Stimulated activated CD4-positive, alpha-beta T cell treated with anti-CD3 and anti-CD28 coated beads, Interleukin-12 subunit alpha, Interleukin-12 subunit beta, amount 100 ng/mL, for 4 hours (primary cell): ENCODE measurements at regions not wholly inside any gene's neighbourhood (a gene's known extent, or its start where the extent isn't known, plus 50 kb on each side); places are given as distances from the start of the nearest gene placed in this dataset.
"Not testable (repeated sequence)": the region's sequence is repeated elsewhere in the genome, so short reads cannot be mapped to it uniquely, and the experiment has no call there.

ENCODE experiments used
- DNase-seq: peaks from one replicate; pipeline ENCODE4 v3.0.0-alpha.2; 2020

GRCh38 chr18:1732143-1732542, 827.5 kb downstream of the ADCYAP1 start:
- DNase-seq = no peak

- no peak for DNase-seq
Measured at GRCh38 chr18:1746131-1746530, 825.2 kb downstream of the METTL4 start.

DNA sequence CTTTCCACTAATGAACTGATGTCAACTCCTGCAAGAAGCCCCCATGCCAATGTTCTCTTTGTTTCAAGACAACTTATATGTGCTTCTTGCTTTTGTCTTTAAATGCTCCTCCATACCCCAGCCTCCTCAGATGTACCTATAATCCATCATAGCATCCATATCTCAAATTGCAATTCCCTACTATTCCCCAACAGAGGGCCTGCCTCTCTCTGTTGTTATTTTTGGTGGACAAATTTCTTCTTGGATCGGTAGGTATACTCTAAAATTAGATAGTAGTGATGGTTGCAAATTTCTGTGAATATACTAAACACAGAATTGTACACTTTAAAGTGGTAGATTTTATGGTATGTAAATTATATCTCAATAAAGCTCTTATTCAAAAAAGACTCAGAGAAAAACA, 820.1 kb downstream of the METTL4 start:
- DNase-seq = no peak

DNA sequence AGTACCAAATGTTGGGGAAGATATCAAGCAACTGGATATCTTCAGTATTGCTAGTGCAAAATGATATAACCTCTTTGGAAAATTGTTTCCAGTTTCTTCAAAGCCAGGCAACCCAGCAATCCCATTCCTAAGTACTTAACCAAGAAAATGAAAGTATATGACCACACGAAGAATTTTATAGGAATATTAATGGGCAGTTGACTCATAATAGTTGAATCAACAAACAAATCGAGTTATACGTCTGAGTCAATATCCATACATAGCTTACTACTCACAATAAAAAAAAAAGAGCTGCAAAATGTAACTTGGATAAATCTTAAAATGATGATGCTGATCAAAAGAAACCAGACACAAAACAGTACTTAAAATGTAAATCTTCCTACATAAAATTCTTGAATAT, 810.4 kb downstream of the METTL4 start:
- no peak for DNase-seq

- DNase-seq = no peak
Measured at GRCh38 chr18:1774261-1774660, 797.0 kb downstream of the METTL4 start.

- no peak for DNase-seq
Measured at GRCh38 chr18:1777843-1778242, 793.5 kb downstream of the METTL4 start.

- DNase-seq = no peak
Measured at GRCh38 chr18:1778496-1779178, 792.7 kb downstream of the METTL4 start.

GRCh38 chr18:1779587-1779986, 791.7 kb downstream of the METTL4 start:
- no peak for DNase-seq

- no peak for DNase-seq
Measured at GRCh38 chr18:1784113-1784512, 787.2 kb downstream of the METTL4 start.

DNA sequence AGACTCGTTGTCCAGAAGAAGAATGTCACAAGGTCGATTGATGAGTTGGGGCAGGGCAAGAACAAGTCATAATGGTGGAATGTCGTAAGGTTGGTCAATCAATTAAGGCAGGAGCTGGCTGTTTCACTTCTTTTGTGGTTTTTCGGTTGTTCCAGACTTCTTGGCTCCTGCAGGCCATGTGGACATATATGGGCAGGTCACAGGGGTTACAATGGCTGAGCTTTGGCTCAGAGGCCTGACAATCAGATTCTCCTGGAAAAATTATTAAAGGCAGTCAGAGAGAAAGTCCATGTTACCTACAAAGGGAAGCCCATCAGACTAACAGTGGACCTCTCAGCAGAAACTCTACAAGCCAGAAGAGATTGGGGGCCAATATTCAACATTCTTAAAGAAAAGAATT, 785.3 kb downstream of the METTL4 start:
- DNase-seq = not testable (repeated sequence)

DNA sequence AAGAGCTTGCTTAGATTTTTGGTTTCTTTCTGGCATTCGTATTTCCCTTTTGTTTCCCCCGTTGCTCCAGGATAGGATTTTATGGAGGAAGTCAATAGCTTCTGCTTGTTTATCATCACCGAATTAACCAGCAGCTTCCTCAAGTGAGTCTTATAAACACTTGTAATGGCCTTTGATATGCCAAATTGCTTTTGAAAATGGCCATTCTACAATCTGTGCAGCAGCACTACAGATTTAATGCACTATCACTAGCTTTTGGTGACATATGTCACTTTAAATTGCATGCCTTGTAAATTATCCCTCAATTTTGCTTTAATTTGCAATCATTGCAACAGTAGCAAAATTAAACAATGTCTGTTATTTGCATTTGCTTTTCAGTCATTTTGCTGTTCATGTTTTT, 774.7 kb downstream of the METTL4 start:
- no peak for DNase-seq

GRCh38 chr18:1797235-1797634, 774.1 kb downstream of the METTL4 start:
- DNase-seq = no peak

- no peak for DNase-seq
Measured at GRCh38 chr18:1805521-1805920, 765.8 kb downstream of the METTL4 start.

DNA sequence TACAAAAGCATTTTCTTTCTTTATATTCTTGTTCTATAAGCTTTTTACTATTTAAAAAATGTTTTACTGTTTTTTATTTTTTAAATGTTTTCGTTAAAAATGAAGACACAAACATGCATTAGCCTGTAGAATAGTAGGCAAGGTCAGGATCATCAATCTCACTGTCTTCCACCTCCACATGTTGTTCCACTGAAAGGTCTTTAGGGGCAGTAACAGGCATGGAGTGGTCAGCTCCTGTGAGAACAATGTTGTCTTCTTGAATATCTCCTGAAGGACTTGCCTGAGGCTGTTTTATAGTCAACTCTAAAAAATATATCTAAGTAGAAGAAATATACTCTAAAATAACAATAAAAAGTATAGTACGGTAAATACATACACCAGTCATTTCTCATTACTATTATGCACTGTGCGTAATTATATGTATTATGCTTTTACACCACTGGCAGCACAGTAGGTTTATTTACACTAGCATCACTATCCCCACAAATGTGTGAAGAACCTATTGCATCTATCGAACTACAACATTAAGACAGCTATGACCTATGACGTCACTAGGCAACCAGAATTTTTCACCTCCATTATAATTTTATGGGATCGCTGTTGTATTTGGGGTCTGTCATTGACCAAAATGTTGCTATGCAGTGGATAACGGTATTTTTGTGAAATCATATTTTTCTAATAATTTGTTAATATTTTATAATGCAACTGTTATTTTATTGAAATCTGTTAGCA, 764.3 kb downstream of the METTL4 start:
- no peak for DNase-seq

DNA sequence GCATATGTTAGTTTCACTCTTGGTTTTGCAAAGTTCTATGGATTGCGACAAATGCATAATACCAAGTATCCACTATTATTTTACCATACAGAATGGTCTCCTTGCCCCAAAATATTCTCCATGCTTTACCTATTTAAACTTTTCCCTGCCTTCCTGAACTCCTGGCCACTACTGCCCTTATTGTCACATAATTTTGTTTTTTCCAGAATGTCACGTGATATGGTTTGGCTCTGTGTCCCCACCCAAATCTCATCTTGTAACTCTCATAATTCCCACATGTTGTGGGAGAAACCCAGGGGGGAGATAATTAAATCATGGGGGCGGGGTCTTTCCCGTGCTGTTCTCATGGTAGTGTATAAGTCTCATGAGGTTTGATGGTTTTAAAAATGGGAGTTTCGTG, 760.0 kb downstream of the METTL4 start:
- no peak for DNase-seq

DNA sequence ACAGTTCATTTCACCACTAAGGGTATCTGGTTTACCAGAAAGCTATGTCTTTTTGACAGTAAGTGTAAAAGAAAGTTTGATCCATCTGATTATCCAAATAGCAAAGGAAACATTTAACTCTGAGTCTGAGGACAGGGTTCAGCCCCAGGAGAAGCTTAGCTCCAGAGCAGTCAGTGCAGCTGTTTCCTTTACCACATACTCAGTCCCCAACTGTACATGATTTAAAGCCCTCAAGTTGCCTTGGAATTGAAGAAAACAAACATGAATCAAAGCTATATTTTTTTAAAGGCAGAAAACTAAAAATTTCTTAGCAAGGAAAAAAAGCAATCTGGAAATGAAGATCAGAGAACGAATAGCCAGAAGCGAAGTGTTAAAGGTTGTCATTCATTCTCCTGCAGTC, 746.0 kb downstream of the METTL4 start:
- no peak for DNase-seq

DNA sequence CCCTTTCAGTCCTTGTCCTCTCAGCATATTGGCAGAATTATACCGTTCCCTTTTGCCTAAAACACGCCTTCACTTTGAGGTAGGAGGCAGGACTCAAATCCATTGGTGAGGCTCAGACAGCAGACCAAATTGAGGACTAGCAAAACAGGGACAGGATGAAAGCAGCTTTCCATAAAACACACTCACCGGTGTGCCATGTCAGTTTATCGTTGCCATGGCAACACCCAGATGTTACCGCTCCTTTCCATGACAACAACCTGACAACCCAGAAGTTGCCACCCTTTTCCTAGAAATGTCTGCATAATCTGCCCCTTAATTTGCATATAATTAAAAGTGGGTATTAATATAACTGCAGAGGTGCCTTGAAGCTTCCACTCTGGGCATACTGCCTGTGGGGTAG, 730.4 kb downstream of the METTL4 start:
- no peak for DNase-seq

DNA sequence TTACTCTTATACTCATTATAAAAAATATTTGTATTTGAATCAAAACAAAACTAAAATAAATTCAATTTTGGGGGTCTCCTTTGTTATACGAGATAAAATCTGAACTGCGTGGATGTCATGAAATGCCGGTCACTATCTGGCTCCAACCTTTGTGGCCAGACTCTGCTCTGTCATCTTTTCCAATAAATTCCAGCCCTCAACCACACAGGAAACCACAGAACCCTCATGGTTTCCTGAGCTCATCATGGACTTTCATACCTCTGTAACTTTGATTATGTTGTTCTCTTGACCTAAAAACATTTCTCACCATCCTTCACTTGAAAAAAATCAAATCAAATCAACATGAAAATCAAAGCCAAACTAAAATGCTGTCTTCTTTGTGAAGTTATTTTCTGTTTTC, 724.7 kb downstream of the METTL4 start:
- DNase-seq = no peak

GRCh38 chr18:1848716-1849115, 722.6 kb downstream of the METTL4 start:
- DNase-seq = no peak

GRCh38 chr18:1849386-1849785, 721.9 kb downstream of the METTL4 start:
- DNase-seq = no peak

GRCh38 chr18:1857281-1857680, 714.0 kb downstream of the METTL4 start:
- not testable (repeated sequence) for DNase-seq

- no peak for DNase-seq
Measured at GRCh38 chr18:1861473-1861872, 709.8 kb downstream of the METTL4 start.

DNA sequence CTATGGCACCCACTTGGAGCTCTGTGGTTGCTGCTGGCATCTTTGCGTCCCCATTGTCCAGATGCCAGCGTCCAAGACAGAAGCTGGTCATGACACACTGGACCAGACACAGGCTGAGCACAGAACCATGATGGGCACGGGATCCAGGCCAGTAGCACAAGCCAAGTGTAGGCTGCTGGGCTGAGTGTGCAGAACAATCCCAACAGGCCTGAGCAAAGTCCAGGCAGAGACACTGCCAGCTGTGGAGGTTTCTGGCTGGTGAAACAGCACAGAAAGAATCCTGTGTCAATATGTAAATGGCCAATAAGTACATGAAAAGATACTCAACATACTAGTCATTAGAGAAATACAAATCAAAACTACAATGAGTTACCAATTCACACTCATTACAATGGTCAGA, 705.4 kb downstream of the METTL4 start:
- no peak for DNase-seq

DNA sequence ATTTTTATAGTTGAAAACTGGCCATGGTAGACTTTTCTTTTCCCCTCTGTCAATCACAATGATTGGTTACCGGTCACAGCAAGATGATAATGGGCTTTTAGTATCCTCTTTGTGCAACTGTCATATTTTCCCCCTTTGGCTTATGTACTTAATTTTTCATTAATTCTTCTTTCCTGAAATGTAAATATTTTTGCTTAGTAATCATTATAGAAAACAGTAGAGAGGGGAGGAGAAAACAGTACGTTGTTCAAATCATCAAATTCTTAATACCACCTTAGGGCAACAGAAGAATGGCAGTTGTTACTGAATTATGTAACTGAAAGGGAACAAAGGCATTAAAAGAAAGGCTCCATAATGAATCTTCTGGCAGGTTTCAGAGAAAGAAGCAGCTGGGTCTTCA, 699.0 kb downstream of the METTL4 start:
- DNase-seq = no peak

- DNase-seq = no peak
Measured at GRCh38 chr18:1875219-1875618, 696.1 kb downstream of the METTL4 start.
